Upper lobe of right lung (tissue), 1 donor: ENCODE measurements at regions not wholly inside any gene's neighbourhood (a gene's known extent, or its start where the extent isn't known, plus 50 kb on each side); places are given as distances from the start of the nearest gene placed in this dataset.

Source experiments
- ATAC-seq: fragments of 200-7000 bp; cut with Tn5 transposase; one replicate; pipeline ENCODE4 v1.9.1; 2020; ENCODE audit warnings: mild to moderate bottlenecking, moderate library complexity
- DNase-seq: peaks from one replicate; pipeline ENCODE4 v3.0.0-alpha.2; 2020
- H3K27ac ChIP-seq: fragments of 200-600 bp; one replicate; pipeline ENCODE4 v1.8.0; 2022
- H3K27me3 ChIP-seq: fragments of 200-600 bp; one replicate; pipeline ENCODE4 v1.8.0; 2022; ENCODE audit warnings: mild to moderate bottlenecking
- H3K36me3 ChIP-seq: fragments of 200-600 bp; one replicate; pipeline ENCODE4 v1.8.0; 2022
- H3K4me1 ChIP-seq: fragments of 200-600 bp; one replicate; pipeline ENCODE4 v1.8.0; 2022
- H3K4me3 ChIP-seq: fragments of 200-600 bp; one replicate; pipeline ENCODE4 v1.8.0; 2022; ENCODE audit warnings: mild to moderate bottlenecking
- H3K9me3 ChIP-seq: fragments of 200-600 bp; one replicate; pipeline ENCODE4 v1.8.0; 2022
- CTCF ChIP-seq: fragments of 200-600 bp; IDR thresholded peaks from one replicate; pipeline ENCODE4 v1.8.0; 2022; ENCODE audit warnings: antibody characterized with exemption
- intact Hi-C: fragments of 100-400 bp; cut with DNase I; formaldehyde crosslinking; loops from one replicate; pipeline ENCODE4 v1.11.0; 2022
- donor health status: DM: no; HTN: yes; CAD: no; lungs with severe emphysema.

- Histone ChIP-seq H3K36me3 (no peaks in the 10 kb centered on the region), H3K27me3 (no peaks in the 10 kb centered on the region), H3K4me1 (no peaks in the 10 kb centered on the region), H3K27ac (no peak overlapping the region), H3K9me3 (no peaks in the 10 kb centered on the region), H3K4me3 (no peak overlapping the region)
- ATAC-seq (no peak), DNase-seq (no peak)
- intact Hi-C loops: no loop called here
- no peak for TF ChIP-seq CTCF
These were observed 134.4 kb upstream of the SOX5 start for GRCh38 chr12:24083838-24084237.

GRCh38 chr12:24081606-24082005 is 132.1 kb upstream of the SOX5 start:
- intact Hi-C loops: no loop called here
- H3K9me3 ChIP-seq: no peaks in the 10 kb centered on the region
- H3K27ac ChIP-seq: no peak overlapping the region
- DNase-seq (no peak), ATAC-seq (no peak)
- H3K4me3 ChIP-seq: no peak overlapping the region
- H3K36me3 ChIP-seq: no peaks in the 10 kb centered on the region
- H3K27me3 ChIP-seq: no peaks in the 10 kb centered on the region
- TF ChIP-seq CTCF: no peak
- no peaks in the 10 kb centered on the region for H3K4me1 ChIP-seq

- Histone ChIP-seq H3K4me1 (no peaks in the 10 kb centered on the region), H3K9me3 (no peaks in the 10 kb centered on the region), H3K36me3 (no peaks in the 10 kb centered on the region), H3K27me3 (no peaks in the 10 kb centered on the region), H3K4me3 (no peak overlapping the region), H3K27ac (no peak overlapping the region)
- ATAC-seq (no peak), DNase-seq (no peak)
- TF ChIP-seq CTCF: no peak
- intact Hi-C loops: no loop called here
These were observed 131.6 kb upstream of the SOX5 start for GRCh38 chr12:24081092-24081529.

GRCh38 chr12:24080465-24080864 is 131.0 kb upstream of the SOX5 start:
- H3K27me3 ChIP-seq: no peaks in the 10 kb centered on the region
- no peak for DNase-seq
- TF ChIP-seq CTCF: no peak
- no peak for ATAC-seq
- H3K36me3 ChIP-seq: no peaks in the 10 kb centered on the region
- intact Hi-C loops: no loop called here
- H3K27ac ChIP-seq: no peak overlapping the region
- H3K4me1 ChIP-seq: no peaks in the 10 kb centered on the region
- no peaks in the 10 kb centered on the region for H3K9me3 ChIP-seq
- no peak overlapping the region for H3K4me3 ChIP-seq

GRCh38 chr12:24079083-24079482 is 129.6 kb upstream of the SOX5 start:
- no peaks in the 10 kb centered on the region for H3K4me1 ChIP-seq
- H3K36me3 ChIP-seq: no peaks in the 10 kb centered on the region
- intact Hi-C loops: no loop called here
- no peak overlapping the region for H3K4me3 ChIP-seq
- no peaks in the 10 kb centered on the region for H3K9me3 ChIP-seq
- no peak for TF ChIP-seq CTCF
- H3K27me3 ChIP-seq: no peaks in the 10 kb centered on the region
- H3K27ac ChIP-seq: no peak overlapping the region
- DNase-seq (no peak), ATAC-seq (no peak)

GRCh38 chr12:24078318-24078765 is 128.9 kb upstream of the SOX5 start:
- Histone ChIP-seq H3K27ac (no peak overlapping the region), H3K9me3 (no peaks in the 10 kb centered on the region), H3K4me1 (no peaks in the 10 kb centered on the region), H3K27me3 (no peaks in the 10 kb centered on the region), H3K4me3 (no peak overlapping the region), H3K36me3 (no peaks in the 10 kb centered on the region)
- no peak for ATAC-seq
- no peak for DNase-seq
- intact Hi-C loops: no loop called here
- no peak for TF ChIP-seq CTCF
